NT2/D1 (cell line): ENCODE measurements at regions not wholly inside any gene's neighbourhood (a gene's known extent, or its start where the extent isn't known, plus 50 kb on each side); places are given as distances from the start of the nearest gene placed in this dataset.

Experiments
- DNase-seq: peaks from one replicate; pipeline ENCODE4 v3.0.0-alpha.2; 2011; ENCODE audit warnings: low read depth, low spot score
- H3K27me3 ChIP-seq: 2 replicates; pipeline ENCODE4 v1.6.0; 2011; ENCODE audit warnings: mild to moderate bottlenecking; ENCODE audit not compliant: insufficient read length, insufficient read depth
- H3K36me3 ChIP-seq: 2 replicates; pipeline ENCODE4 v1.6.1; 2011; ENCODE audit warnings: mild to moderate bottlenecking, low read length, mixed read lengths; ENCODE audit not compliant: insufficient read depth, insufficient read length
- H3K4me1 ChIP-seq: 2 replicates; pipeline ENCODE4 v1.5.1; 2011; ENCODE audit not compliant: insufficient read depth, insufficient read length
- H3K4me3 ChIP-seq: 2 replicates; pipeline ENCODE4 v1.5.1; 2011; ENCODE audit warnings: low read depth; ENCODE audit not compliant: insufficient read length
- H3K9ac ChIP-seq: 2 replicates; pipeline ENCODE4 v1.6.0; 2011; ENCODE audit warnings: low read depth; ENCODE audit not compliant: insufficient read length
- H3K9me3 ChIP-seq: 2 replicates; pipeline ENCODE4 v1.5.1; 2011; ENCODE audit warnings: mild to moderate bottlenecking, low read length; ENCODE audit not compliant: insufficient read depth
- SUZ12 ChIP-seq: IDR thresholded peaks from 2 replicates; pipeline ENCODE4 v1.6.1; 2011; ENCODE audit not compliant: insufficient read length, insufficient read depth; ENCODE audit errors: extremely low read depth
- YY1 ChIP-seq: IDR thresholded peaks from 2 replicates; pipeline ENCODE4 v1.6.1; 2011; ENCODE audit not compliant: insufficient read length, insufficient read depth
- ZNF274 ChIP-seq: IDR thresholded peaks from 2 replicates; pipeline ENCODE4 v1.6.1; 2011; ENCODE audit warnings: mild to moderate bottlenecking, low read depth, low read length

- H3K4me1 ChIP-seq, result no peaks in the 10 kb centered on the region
- no peak overlapping the region for H3K9ac ChIP-seq
- no peak for DNase-seq
- H3K27me3 ChIP-seq, result no peaks in the 10 kb centered on the region
- no peaks in the 10 kb centered on the region for H3K36me3 ChIP-seq
- no peak overlapping the region for H3K4me3 ChIP-seq
- H3K9me3 ChIP-seq, result peaks cover 5% of the 10 kb centered on the region; the same call in 1 of the 2 replicates
- TF ChIP-seq ZNF274 (no peak), SUZ12 (no peak), YY1 (no peak)
These were observed 138.5 kb upstream of the PHACTR1 start for GRCh38 chr6:12578097-12578496.

- DNase-seq, result no peak
- TF ChIP-seq SUZ12 (no peak), YY1 (no peak), ZNF274 (no peak)
- Histone ChIP-seq H3K4me3 (no peak overlapping the region), H3K27me3 (no peaks in the 10 kb centered on the region), H3K36me3 (no peaks in the 10 kb centered on the region), H3K9ac (no peak overlapping the region), H3K4me1 (no peaks in the 10 kb centered on the region), H3K9me3 (peaks cover 3% of the 10 kb centered on the region; the same call in 1 of the 2 replicates)
These were observed 137.8 kb upstream of the PHACTR1 start for GRCh38 chr6:12578751-12579150.

- Histone ChIP-seq H3K27me3 (no peaks in the 10 kb centered on the region), H3K9me3 (no peaks in the 10 kb centered on the region), H3K36me3 (no peaks in the 10 kb centered on the region), H3K9ac (no peak overlapping the region), H3K4me3 (no peak overlapping the region), H3K4me1 (no peaks in the 10 kb centered on the region)
- no peak for DNase-seq
- TF ChIP-seq YY1, result no peak
- no peak for TF ChIP-seq SUZ12
- TF ChIP-seq ZNF274, result no peak
These were observed 136.3 kb upstream of the PHACTR1 start for GRCh38 chr6:12580290-12580689.

GRCh38 chr6:12582421-12583110 lies 134.0 kb upstream of the PHACTR1 start:
- no peak for DNase-seq
- H3K27me3 ChIP-seq, result no peaks in the 10 kb centered on the region
- TF ChIP-seq YY1 (no peak), ZNF274 (no peak), SUZ12 (no peak)
- no peaks in the 10 kb centered on the region for H3K36me3 ChIP-seq
- H3K9me3 ChIP-seq, result no peaks in the 10 kb centered on the region
- no peak overlapping the region for H3K4me3 ChIP-seq
- H3K9ac ChIP-seq, result no peak overlapping the region
- H3K4me1 ChIP-seq, result no peaks in the 10 kb centered on the region

- no peak for DNase-seq
- TF ChIP-seq YY1, result no peak
- TF ChIP-seq ZNF274, result no peak
- no peak for TF ChIP-seq SUZ12
- H3K9ac ChIP-seq, result no peak overlapping the region
- H3K36me3 ChIP-seq, result no peaks in the 10 kb centered on the region
- H3K4me1 ChIP-seq, result no peaks in the 10 kb centered on the region
- no peaks in the 10 kb centered on the region for H3K9me3 ChIP-seq
- no peak overlapping the region for H3K4me3 ChIP-seq
- H3K27me3 ChIP-seq, result no peaks in the 10 kb centered on the region
These were observed 131.7 kb upstream of the PHACTR1 start for GRCh38 chr6:12584631-12585405.

DNA sequence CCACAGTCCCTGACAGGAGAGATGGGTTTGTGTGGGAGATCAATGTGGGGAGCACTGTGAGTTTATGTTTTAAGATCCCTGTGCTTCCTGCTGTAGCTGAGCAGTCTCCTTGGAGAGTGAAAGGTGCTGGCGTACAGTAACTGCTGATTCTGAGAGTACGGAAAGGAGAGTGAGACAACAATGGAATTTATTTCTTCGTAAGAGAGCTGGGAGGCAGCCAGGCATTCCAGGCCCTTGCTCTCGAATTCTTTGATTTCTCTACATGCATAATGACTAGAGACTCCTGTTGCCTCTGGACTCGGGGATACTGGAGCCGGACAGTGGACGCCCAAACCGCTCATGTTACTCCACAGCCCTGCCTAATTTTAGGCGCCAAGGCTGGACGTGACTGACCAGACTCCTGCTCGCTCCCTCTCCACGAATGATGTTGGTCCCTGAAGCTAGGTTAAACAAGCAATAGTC lies 131.0 kb upstream of the PHACTR1 start:
- H3K27me3 ChIP-seq, result no peaks in the 10 kb centered on the region
- TF ChIP-seq YY1, result no peak
- DNase-seq, result no peak
- no peaks in the 10 kb centered on the region for H3K9me3 ChIP-seq
- no peak overlapping the region for H3K9ac ChIP-seq
- no peaks in the 10 kb centered on the region for H3K4me1 ChIP-seq
- H3K4me3 ChIP-seq, result no peak overlapping the region
- no peaks in the 10 kb centered on the region for H3K36me3 ChIP-seq

- Histone ChIP-seq H3K36me3 (no peaks in the 10 kb centered on the region), H3K4me1 (no peaks in the 10 kb centered on the region), H3K27me3 (no peaks in the 10 kb centered on the region), H3K9me3 (no peaks in the 10 kb centered on the region), H3K9ac (no peak overlapping the region), H3K4me3 (no peak overlapping the region)
- no peak for DNase-seq
- no peak for TF ChIP-seq YY1
- TF ChIP-seq ZNF274, result no peak
- no peak for TF ChIP-seq SUZ12
These were observed 129.7 kb upstream of the PHACTR1 start for GRCh38 chr6:12586721-12587480.
